Transverse colon (tissue), 3 donors: ENCODE measurements at regions not wholly inside any gene's neighbourhood (a gene's known extent, or its start where the extent isn't known, plus 50 kb on each side); places are given as distances from the start of the nearest gene placed in this dataset.

Source experiments
- CTCF ChIP-seq, 5 experiments: fragments of 200-600 bp in 3 of 5; fragments of 450-650 bp in 2 of 5; sonication (generic) in 3 of 5; IDR thresholded peaks; 1 replicate in 2 of 5; 2 replicates in 3 of 5; pipeline ENCODE4 v1.5.1; 2016 to 2017; ENCODE audit warnings: antibody characterized with exemption in 5 of 5, inconsistent platforms in 3 of 5, mild to moderate bottlenecking in 2 of 5, moderate library complexity in 1 of 5
- EP300 ChIP-seq: sonication (generic); formaldehyde crosslinking; IDR thresholded peaks from one replicate; pipeline ENCODE4 v1.6.1; 2017; ENCODE audit warnings: antibody characterized with exemption, low read depth

- TF ChIP-seq EP300 (no peak), CTCF (IDR thresholded peaks at IDR 0.05) (no peak)
These were observed 168.5 kb downstream of the KATNIP start for GRCh38 chr16:27718201-27719105.
